ENCODE measurements at regions not wholly inside any gene's neighbourhood (a gene's known extent, or its start where the extent isn't known, plus 50 kb on each side); places are given as distances from the start of the nearest gene placed in this dataset.

- Histone ChIP-seq H3K4me2 (ENCODE audit: low read length) (no peak overlapping the region), H3K9ac (ENCODE audit: low read length) (no peak overlapping the region), H3K9me2 (ENCODE audit: insufficient read depth, low read length) (no peaks in the 10 kb centered on the region), H3K27me3 (ENCODE audit: insufficient read depth, low read depth, low read length) (no peaks in the 10 kb centered on the region), H4K20me1 (ENCODE audit: insufficient read depth) (no peaks in the 10 kb centered on the region), H3K9me3 (ENCODE audit: low read length) (no peaks in the 10 kb centered on the region), H3K4me3 (ENCODE audit: low read length) (no peak overlapping the region), H3F3A (ENCODE audit: insufficient read depth, low read length, poor library complexity, severe bottlenecking) (no peaks in the 10 kb centered on the region), H3K79me2 (replicated peaks; ENCODE audit: insufficient read depth, low read length) (no peaks in the 10 kb centered on the region), H3K36me3 (ENCODE audit: insufficient read depth, low read length) (no peaks in the 10 kb centered on the region), H3K27ac (ENCODE audit: low read length) (no peak overlapping the region), H2AFZ (ENCODE audit: low read depth, low read length) (no peak overlapping the region)
- TF ChIP-seq, protein P1, sequence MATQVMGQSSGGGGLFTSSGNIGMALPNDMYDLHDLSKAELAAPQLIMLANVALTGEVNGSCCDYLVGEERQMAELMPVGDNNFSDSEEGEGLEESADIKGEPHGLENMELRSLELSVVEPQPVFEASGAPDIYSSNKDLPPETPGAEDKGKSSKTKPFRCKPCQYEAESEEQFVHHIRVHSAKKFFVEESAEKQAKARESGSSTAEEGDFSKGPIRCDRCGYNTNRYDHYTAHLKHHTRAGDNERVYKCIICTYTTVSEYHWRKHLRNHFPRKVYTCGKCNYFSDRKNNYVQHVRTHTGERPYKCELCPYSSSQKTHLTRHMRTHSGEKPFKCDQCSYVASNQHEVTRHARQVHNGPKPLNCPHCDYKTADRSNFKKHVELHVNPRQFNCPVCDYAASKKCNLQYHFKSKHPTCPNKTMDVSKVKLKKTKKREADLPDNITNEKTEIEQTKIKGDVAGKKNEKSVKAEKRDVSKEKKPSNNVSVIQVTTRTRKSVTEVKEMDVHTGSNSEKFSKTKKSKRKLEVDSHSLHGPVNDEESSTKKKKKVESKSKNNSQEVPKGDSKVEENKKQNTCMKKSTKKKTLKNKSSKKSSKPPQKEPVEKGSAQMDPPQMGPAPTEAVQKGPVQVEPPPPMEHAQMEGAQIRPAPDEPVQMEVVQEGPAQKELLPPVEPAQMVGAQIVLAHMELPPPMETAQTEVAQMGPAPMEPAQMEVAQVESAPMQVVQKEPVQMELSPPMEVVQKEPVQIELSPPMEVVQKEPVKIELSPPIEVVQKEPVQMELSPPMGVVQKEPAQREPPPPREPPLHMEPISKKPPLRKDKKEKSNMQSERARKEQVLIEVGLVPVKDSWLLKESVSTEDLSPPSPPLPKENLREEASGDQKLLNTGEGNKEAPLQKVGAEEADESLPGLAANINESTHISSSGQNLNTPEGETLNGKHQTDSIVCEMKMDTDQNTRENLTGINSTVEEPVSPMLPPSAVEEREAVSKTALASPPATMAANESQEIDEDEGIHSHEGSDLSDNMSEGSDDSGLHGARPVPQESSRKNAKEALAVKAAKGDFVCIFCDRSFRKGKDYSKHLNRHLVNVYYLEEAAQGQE (IDR thresholded peaks at IDR 0.05; ENCODE audit: borderline replicate concordance) = no peak
These were observed 99.7 kb upstream of the CYRIA start for GRCh38 chr2:16765356-16765755.

- Histone ChIP-seq H4K20me1 (ENCODE audit: insufficient read depth) (no peaks in the 10 kb centered on the region), H3K9ac (ENCODE audit: low read length) (no peak overlapping the region), H3K79me2 (replicated peaks; ENCODE audit: insufficient read depth, low read length) (no peaks in the 10 kb centered on the region), H3K9me3 (ENCODE audit: low read length) (no peaks in the 10 kb centered on the region), H2AFZ (ENCODE audit: low read depth, low read length) (no peak overlapping the region), H3K27ac (ENCODE audit: low read length) (no peak overlapping the region), H3K36me3 (ENCODE audit: insufficient read depth, low read length) (no peaks in the 10 kb centered on the region), H3F3A (ENCODE audit: insufficient read depth, low read length, poor library complexity, severe bottlenecking) (no peaks in the 10 kb centered on the region), H3K4me3 (ENCODE audit: low read length) (no peak overlapping the region), H3K27me3 (ENCODE audit: insufficient read depth, low read depth, low read length) (no peaks in the 10 kb centered on the region), H3K9me2 (ENCODE audit: insufficient read depth, low read length) (no peaks in the 10 kb centered on the region), H3K4me2 (ENCODE audit: low read length) (no peak overlapping the region)
- no peak for TF ChIP-seq EP300 (conservative IDR thresholded peaks at IDR 0.05; ENCODE audit: poor library complexity, severe bottlenecking)
- TF ChIP-seq MXI1 (conservative IDR thresholded peaks at IDR 0.05; ENCODE audit: poor library complexity, severe bottlenecking) = no peak
- no peak for TF ChIP-seq CTCF (IDR thresholded peaks at IDR 0.05; ENCODE audit: poor library complexity, severe bottlenecking)
- no peak for TF ChIP-seq EZH2 (IDR thresholded peaks at IDR 0.05; ENCODE audit: borderline replicate concordance, insufficient read depth, low read length, poor library complexity, severe bottlenecking)
- TF ChIP-seq RAD21 (conservative IDR thresholded peaks at IDR 0.05) = no peak
- no peak for TF ChIP-seq SMC3 (conservative IDR thresholded peaks at IDR 0.05; ENCODE audit: poor library complexity)
- TF ChIP-seq POLR2AphosphoS5 (IDR thresholded peaks at IDR 0.05) = no peak
- TF ChIP-seq TAF1 (IDR thresholded peaks at IDR 0.05; ENCODE audit: low read depth) = no peak
- TF ChIP-seq, protein P1 (IDR thresholded peaks at IDR 0.05; ENCODE audit: borderline replicate concordance) = no peak
These were observed 98.9 kb upstream of the CYRIA start for GRCh38 chr2:16764487-16764886.

Data from neural cell (in vitro differentiated cells).